ENCODE measurements at regions not wholly inside any gene's neighbourhood (a gene's known extent, or its start where the extent isn't known, plus 50 kb on each side); places are given as distances from the start of the nearest gene placed in this dataset.

DNA sequence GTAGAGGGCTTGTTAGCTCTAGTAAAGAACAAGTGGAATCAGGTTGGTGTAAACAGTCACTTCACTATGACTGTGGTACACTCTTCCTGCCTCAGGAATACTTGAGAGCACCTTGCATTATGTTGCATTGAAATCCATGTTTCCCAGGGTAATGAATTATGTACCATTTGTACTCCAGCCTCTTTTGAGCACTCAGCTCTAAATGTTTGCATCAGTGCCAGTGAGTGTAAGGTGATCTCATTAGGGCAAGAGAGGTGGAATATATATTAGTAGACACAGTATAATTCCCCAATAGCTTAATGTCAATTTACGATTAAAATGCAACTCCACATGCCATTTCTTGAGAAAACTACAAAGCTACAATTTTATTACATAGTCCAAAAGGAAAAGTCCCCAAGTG is 319.6 kb upstream of the POU3F2 start:
- no peak overlapping the region for H3K9ac ChIP-seq (ENCODE audit: low read length)

DNA sequence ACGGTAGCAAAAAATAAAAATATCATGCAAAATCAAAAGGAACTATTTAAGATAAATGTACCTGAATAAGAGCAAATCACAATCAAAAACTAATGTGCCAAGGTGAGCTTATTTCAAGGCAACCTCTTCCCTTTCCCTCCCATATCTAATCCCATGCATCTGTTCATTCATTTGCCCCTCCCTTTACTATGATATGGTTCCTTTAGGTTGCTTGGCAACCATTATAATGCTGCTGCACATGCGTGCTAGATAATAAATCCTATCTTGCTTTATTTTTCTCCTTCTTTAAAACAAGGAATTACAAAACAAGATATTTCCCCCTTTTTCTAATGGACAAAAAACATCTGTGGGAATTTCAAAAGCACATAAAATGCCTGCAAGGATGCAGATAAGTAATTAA is 318.2 kb upstream of the POU3F2 start:
- H2AFZ ChIP-seq (ENCODE audit: low read depth, low read length, severe bottlenecking) = no peak overlapping the region
- H3K9me3 ChIP-seq (ENCODE audit: insufficient read depth, low read length) = no peaks in the 10 kb centered on the region
- H3K27me3 ChIP-seq (ENCODE audit: low read length) = no peaks in the 10 kb centered on the region
- H3K4me3 ChIP-seq (ENCODE audit: insufficient read depth, low read length, poor library complexity, severe bottlenecking) = no peak overlapping the region
- H4K20me1 ChIP-seq (ENCODE audit: low read depth, low read length) = no peaks in the 10 kb centered on the region
- no peaks in the 10 kb centered on the region for H3K9me2 ChIP-seq (replicated peaks; ENCODE audit: insufficient read depth, low read length)
- no peak overlapping the region for H3K9ac ChIP-seq (ENCODE audit: low read length)
- H3K36me3 ChIP-seq (ENCODE audit: low read length) = no peaks in the 10 kb centered on the region
- no peaks in the 10 kb centered on the region for H3K79me2 ChIP-seq (ENCODE audit: insufficient read depth, low read length)
- H3K4me2 ChIP-seq (ENCODE audit: low read depth, low read length, poor library complexity, severe bottlenecking) = no peak overlapping the region
- no peaks in the 10 kb centered on the region for H3F3A ChIP-seq (ENCODE audit: insufficient read depth)
- TF ChIP-seq EZH2phosphoT487 (conservative IDR thresholded peaks at IDR 0.05; ENCODE audit: low read length) = no peak
- TF ChIP-seq, protein P1, sequence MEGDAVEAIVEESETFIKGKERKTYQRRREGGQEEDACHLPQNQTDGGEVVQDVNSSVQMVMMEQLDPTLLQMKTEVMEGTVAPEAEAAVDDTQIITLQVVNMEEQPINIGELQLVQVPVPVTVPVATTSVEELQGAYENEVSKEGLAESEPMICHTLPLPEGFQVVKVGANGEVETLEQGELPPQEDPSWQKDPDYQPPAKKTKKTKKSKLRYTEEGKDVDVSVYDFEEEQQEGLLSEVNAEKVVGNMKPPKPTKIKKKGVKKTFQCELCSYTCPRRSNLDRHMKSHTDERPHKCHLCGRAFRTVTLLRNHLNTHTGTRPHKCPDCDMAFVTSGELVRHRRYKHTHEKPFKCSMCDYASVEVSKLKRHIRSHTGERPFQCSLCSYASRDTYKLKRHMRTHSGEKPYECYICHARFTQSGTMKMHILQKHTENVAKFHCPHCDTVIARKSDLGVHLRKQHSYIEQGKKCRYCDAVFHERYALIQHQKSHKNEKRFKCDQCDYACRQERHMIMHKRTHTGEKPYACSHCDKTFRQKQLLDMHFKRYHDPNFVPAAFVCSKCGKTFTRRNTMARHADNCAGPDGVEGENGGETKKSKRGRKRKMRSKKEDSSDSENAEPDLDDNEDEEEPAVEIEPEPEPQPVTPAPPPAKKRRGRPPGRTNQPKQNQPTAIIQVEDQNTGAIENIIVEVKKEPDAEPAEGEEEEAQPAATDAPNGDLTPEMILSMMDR (IDR thresholded peaks at IDR 0.05; ENCODE audit: insufficient read depth, low read length, poor library complexity, severe bottlenecking) = no peak
- H3K27ac ChIP-seq (ENCODE audit: low read depth, low read length) = no peak overlapping the region

More for the DNA sequence above, 319.6 kb upstream of the POU3F2 start:
- no peaks in the 10 kb centered on the region for H3K9me2 ChIP-seq (replicated peaks; ENCODE audit: insufficient read depth, low read length)
- H3K9me3 ChIP-seq (ENCODE audit: insufficient read depth, low read length) = no peaks in the 10 kb centered on the region
- H3K36me3 ChIP-seq (ENCODE audit: low read length) = no peaks in the 10 kb centered on the region
- H3K79me2 ChIP-seq (ENCODE audit: insufficient read depth, low read length) = no peaks in the 10 kb centered on the region
- no peak overlapping the region for H2AFZ ChIP-seq (ENCODE audit: low read depth, low read length, severe bottlenecking)
- TF ChIP-seq, protein P1 (IDR thresholded peaks at IDR 0.05; ENCODE audit: insufficient read depth, low read length, poor library complexity, severe bottlenecking) = no peak
- no peak for TF ChIP-seq EZH2phosphoT487 (conservative IDR thresholded peaks at IDR 0.05; ENCODE audit: low read length)
- no peak overlapping the region for H3K4me2 ChIP-seq (ENCODE audit: low read depth, low read length, poor library complexity, severe bottlenecking)
- H3F3A ChIP-seq (ENCODE audit: insufficient read depth) = no peaks in the 10 kb centered on the region
- no peak overlapping the region for H3K27ac ChIP-seq (ENCODE audit: low read depth, low read length)
- no peaks in the 10 kb centered on the region for H4K20me1 ChIP-seq (ENCODE audit: low read depth, low read length)
- no peaks in the 10 kb centered on the region for H3K27me3 ChIP-seq (ENCODE audit: low read length)
- no peak overlapping the region for H3K4me3 ChIP-seq (ENCODE audit: insufficient read depth, low read length, poor library complexity, severe bottlenecking)

- Histone ChIP-seq H3K4me3 (ENCODE audit: insufficient read depth, low read length, poor library complexity, severe bottlenecking) (no peak overlapping the region), H3K27me3 (ENCODE audit: low read length) (no peaks in the 10 kb centered on the region), H2AFZ (ENCODE audit: low read depth, low read length, severe bottlenecking) (no peak overlapping the region), H3F3A (ENCODE audit: insufficient read depth) (no peaks in the 10 kb centered on the region), H3K9me3 (ENCODE audit: insufficient read depth, low read length) (no peaks in the 10 kb centered on the region), H3K36me3 (ENCODE audit: low read length) (no peaks in the 10 kb centered on the region), H3K4me2 (ENCODE audit: low read depth, low read length, poor library complexity, severe bottlenecking) (no peak overlapping the region), H3K9me2 (replicated peaks; ENCODE audit: insufficient read depth, low read length) (no peaks in the 10 kb centered on the region), H4K20me1 (ENCODE audit: low read depth, low read length) (no peaks in the 10 kb centered on the region), H3K79me2 (ENCODE audit: insufficient read depth, low read length) (no peaks in the 10 kb centered on the region), H3K27ac (ENCODE audit: low read depth, low read length) (no peak overlapping the region), H3K9ac (ENCODE audit: low read length) (no peak overlapping the region)
- TF ChIP-seq, protein P1 (IDR thresholded peaks at IDR 0.05; ENCODE audit: insufficient read depth, low read length, poor library complexity, severe bottlenecking) = no peak
- TF ChIP-seq EZH2phosphoT487 (conservative IDR thresholded peaks at IDR 0.05; ENCODE audit: low read length) = no peak
Measured at GRCh38 chr6:98516866-98517265, 317.5 kb upstream of the POU3F2 start.
